ENCODE measurements at regions not wholly inside any gene's neighbourhood (a gene's known extent, or its start where the extent isn't known, plus 50 kb on each side); places are given as distances from the start of the nearest gene placed in this dataset.

GRCh38 chr13:26927511-26927910 lies 166.9 kb upstream of the GPR12 start:
- 84 to 88% (median 86%) methylated on average over 11 of the region's 11 CpGs for WGBS, 4 donors
- Histone ChIP-seq H3K4me1 (replicated peaks in 1 of 2) (peaks cover 0 to 7% of the 10 kb centered on the region in 2 donors), H3K9me3 (replicated peaks in 1 of 3) (no peaks in the 10 kb centered on the region), H3K27me3 (no peaks in the 10 kb centered on the region), H3K4me3 (no peak overlapping the region), H3K27ac (no peak overlapping the region), H3K36me3 (replicated peaks in 1 of 2) (no peaks in the 10 kb centered on the region)
- DNase-seq = no peak
- intact Hi-C loops (cut with DNase I) = no loop called here
- TF ChIP-seq POLR2A (IDR thresholded peaks at IDR 0.05) (no peak), CTCF (IDR thresholded peaks at IDR 0.05) (no peak)

GRCh38 chr13:26926371-26926770 lies 165.8 kb upstream of the GPR12 start:
- TF ChIP-seq POLR2A (IDR thresholded peaks at IDR 0.05) (no peak), CTCF (IDR thresholded peaks at IDR 0.05) (no peak)
- intact Hi-C loops (cut with DNase I) = no loop called here
- 90 to 97% (median 92%) methylated on average over 3 to 7 of the region's 7 CpGs for WGBS, 4 donors

GRCh38 chr13:26923824-26924605 lies 163.4 kb upstream of the GPR12 start:
- Histone ChIP-seq H3K4me3 (no peak overlapping the region), H3K36me3 (replicated peaks in 1 of 2) (no peaks in the 10 kb centered on the region), H3K27ac (no peak overlapping the region), H3K27me3 (no peaks in the 10 kb centered on the region), H3K4me1 (replicated peaks in 1 of 2) (peaks cover 0 to 10% of the 10 kb centered on the region in 2 donors), H3K9me3 (replicated peaks in 1 of 3) (no peaks in the 10 kb centered on the region)
- TF ChIP-seq POLR2A (IDR thresholded peaks at IDR 0.05) (no peak), CTCF (IDR thresholded peaks at IDR 0.05) (no peak)
- peak; percentile 19 to 71 (median 51) for DNase-seq
- WGBS, 4 donors = 28 to 38% (median 37%) methylated on average over 7 of the region's 7 CpGs
- intact Hi-C loops (cut with DNase I) = loop anchor here in 1 of 2 donors (5.0 kb wide), 1 partner anchor 742 kb away; no protein-coding TSS in a partner anchor

More at GRCh38 chr13:26926371-26926770, 165.8 kb upstream of the GPR12 start:
- H3K36me3 ChIP-seq (replicated peaks in 1 of 2) = no peaks in the 10 kb centered on the region
- H3K9me3 ChIP-seq (replicated peaks in 1 of 3) = no peaks in the 10 kb centered on the region
- no peak overlapping the region for H3K27ac ChIP-seq
- H3K4me3 ChIP-seq = no peak overlapping the region
- H3K4me1 ChIP-seq (replicated peaks in 1 of 2) = peaks cover 0 to 7% of the 10 kb centered on the region in 2 donors
- no peaks in the 10 kb centered on the region for H3K27me3 ChIP-seq
- DNase-seq = no peak

DNA sequence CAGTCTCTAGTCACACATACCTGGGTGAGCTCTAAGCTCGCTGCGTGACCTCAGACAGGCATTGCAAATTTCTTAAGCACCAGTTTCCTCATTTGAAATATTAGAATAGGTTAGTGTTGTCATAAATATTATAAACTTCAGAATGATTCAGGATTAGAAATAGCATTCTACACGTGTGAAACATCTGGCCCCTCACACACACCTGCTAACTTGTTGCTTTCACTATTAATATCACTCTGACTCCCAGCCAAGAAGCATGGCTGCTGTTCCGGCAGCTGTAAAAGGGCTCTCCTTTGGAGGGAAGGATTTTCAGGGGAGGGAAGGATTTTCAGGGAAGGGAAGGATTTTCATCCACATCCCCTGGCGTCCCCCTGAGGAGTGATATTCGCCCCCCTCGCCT lies 161.3 kb upstream of the GPR12 start:
- DNase-seq = no peak
- Histone ChIP-seq H3K27me3 (no peaks in the 10 kb centered on the region), H3K36me3 (replicated peaks in 1 of 2) (no peaks in the 10 kb centered on the region), H3K4me3 (no peak overlapping the region), H3K4me1 (replicated peaks in 1 of 2) (peaks cover 0 to 12% of the 10 kb centered on the region in 2 donors), H3K9me3 (replicated peaks in 1 of 3) (no peaks in the 10 kb centered on the region), H3K27ac (no peak overlapping the region)
- no peak for TF ChIP-seq POLR2A (IDR thresholded peaks at IDR 0.05)
- TF ChIP-seq CTCF (IDR thresholded peaks at IDR 0.05) = no peak
- intact Hi-C loops (cut with DNase I) = loop anchor here in 1 of 2 donors (5.0 kb wide), 1 partner anchor 740 kb away; no protein-coding TSS in a partner anchor
- WGBS, 4 donors = 66 to 84% (median 74%) methylated on average over 6 to 7 of the region's 7 CpGs

All from adrenal gland (tissue), 9 donors.